GM13976 (cell line): ENCODE measurements at regions not wholly inside any gene's neighbourhood (a gene's known extent, or its start where the extent isn't known, plus 50 kb on each side); places are given as distances from the start of the nearest gene placed in this dataset.
A peak's percentile ranks its signal among the peaks of the same experiment; 100 is the strongest.
"Not testable (repeated sequence)": the region's sequence is repeated elsewhere in the genome, so short reads cannot be mapped to it uniquely, and the experiment has no call there.

ENCODE experiments used
- DNase-seq: peaks from one replicate; pipeline ENCODE4 v3.0.0; 2012; ENCODE audit warnings: low spot score
- in situ Hi-C: fragments of 300-500 bp; cut with MboI; formaldehyde crosslinking; loops from one replicate; pipeline ENCODE4 v1.12.0; 2022; ENCODE audit warnings: low sequenced_read_pairs, mixed read lengths, inconsistent platforms; ENCODE audit not compliant: unreplicated experiment
- TF ChIP-seq, protein P1 (sequence below): IDR thresholded peaks from 2 replicates; pipeline ENCODE4 v1.5.1; 2012; ENCODE audit warnings: borderline replicate concordance, mild to moderate bottlenecking; ENCODE audit not compliant: insufficient read depth; ENCODE audit errors: extremely low read depth, missing control alignments, control extremely low read depth

DNA sequence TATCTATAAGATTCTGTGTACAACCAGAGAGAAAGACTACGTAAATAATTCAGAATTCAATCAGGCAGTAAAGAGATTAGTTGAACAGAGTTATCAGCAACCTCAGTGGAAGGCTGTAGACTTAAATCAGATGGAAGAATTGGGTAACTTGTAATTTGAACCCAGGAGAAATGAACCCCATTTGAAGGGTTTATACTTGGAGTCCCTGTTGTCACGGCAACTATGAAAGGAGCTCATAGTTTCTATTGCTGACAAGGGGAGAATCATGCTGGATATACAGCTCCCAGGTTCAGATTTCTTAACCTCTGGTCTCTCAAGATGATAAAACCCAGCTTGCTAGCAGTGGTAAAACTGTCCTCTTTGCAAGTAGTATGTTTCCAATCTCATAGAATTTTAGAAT lies 54.4 kb upstream of the BMP4 start:
- in situ Hi-C loops: no loop called here
- DNase-seq: no peak

DNA sequence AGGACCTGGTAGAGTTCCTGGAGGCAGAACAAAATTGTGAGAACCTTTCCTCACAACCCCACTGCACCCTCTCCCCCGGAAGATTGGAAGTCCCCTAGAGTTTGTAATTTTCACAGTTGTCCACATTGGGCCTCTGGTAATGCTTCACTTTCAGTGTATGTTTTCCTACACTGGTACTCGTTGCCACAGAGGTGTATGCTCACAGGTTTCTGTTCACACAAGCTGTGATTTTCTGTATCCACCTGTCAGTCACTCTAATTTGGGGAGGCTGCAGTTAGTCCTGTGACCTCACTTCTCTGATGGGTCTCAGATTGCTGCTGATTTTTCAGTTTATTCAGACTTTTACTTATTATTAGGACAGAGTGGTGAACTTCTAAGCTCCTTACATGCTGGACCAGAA lies 66.4 kb upstream of the BMP4 start:
- DNase-seq: peak; percentile 22
- TF ChIP-seq, protein P1, sequence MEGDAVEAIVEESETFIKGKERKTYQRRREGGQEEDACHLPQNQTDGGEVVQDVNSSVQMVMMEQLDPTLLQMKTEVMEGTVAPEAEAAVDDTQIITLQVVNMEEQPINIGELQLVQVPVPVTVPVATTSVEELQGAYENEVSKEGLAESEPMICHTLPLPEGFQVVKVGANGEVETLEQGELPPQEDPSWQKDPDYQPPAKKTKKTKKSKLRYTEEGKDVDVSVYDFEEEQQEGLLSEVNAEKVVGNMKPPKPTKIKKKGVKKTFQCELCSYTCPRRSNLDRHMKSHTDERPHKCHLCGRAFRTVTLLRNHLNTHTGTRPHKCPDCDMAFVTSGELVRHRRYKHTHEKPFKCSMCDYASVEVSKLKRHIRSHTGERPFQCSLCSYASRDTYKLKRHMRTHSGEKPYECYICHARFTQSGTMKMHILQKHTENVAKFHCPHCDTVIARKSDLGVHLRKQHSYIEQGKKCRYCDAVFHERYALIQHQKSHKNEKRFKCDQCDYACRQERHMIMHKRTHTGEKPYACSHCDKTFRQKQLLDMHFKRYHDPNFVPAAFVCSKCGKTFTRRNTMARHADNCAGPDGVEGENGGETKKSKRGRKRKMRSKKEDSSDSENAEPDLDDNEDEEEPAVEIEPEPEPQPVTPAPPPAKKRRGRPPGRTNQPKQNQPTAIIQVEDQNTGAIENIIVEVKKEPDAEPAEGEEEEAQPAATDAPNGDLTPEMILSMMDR: no peak
- in situ Hi-C loops: no loop called here

More for the DNA sequence above, 54.4 kb upstream of the BMP4 start:
- TF ChIP-seq, protein P1: no peak

DNA sequence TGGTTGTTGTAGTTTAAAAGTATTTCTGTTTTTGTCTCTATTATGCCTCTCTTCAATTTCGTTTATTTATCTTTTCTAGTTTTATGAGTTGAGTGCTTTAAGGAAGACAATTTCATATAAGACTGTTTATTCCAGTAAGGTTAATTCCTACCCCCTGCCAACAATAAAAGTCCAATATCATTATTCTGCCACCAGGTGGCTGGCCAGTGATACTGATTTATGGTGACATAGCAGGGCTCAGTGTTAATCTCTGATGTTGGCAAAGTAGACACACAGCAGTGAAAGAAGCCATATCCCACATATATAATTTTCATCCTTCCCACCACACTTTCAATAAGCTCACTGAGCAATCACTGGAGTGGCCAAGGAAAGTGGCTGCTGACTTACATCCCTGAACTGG lies 69.0 kb upstream of the BMP4 start:
- in situ Hi-C loops: no loop called here
- TF ChIP-seq, protein P1: no peak
- DNase-seq: no peak

DNA sequence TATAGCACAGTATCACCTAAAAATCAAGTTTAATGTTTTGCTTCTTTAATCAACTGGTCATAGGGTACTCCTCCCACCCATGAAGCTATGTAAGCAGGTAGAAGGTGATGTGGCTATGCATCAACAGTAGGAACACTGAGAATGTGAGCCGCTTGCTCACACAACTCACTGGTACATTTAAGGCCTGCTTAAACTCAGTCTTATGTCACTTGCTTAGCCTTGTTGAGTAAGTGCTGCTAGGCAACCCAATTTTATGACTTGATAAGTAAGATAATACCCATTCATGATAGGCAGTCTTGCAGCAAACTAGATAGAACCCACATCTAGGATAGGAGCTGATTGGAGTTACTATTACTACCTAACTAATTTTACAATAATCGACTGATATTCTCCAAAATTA lies 70.0 kb upstream of the BMP4 start:
- in situ Hi-C loops: no loop called here
- no peak for DNase-seq
- TF ChIP-seq, protein P1: no peak

DNA sequence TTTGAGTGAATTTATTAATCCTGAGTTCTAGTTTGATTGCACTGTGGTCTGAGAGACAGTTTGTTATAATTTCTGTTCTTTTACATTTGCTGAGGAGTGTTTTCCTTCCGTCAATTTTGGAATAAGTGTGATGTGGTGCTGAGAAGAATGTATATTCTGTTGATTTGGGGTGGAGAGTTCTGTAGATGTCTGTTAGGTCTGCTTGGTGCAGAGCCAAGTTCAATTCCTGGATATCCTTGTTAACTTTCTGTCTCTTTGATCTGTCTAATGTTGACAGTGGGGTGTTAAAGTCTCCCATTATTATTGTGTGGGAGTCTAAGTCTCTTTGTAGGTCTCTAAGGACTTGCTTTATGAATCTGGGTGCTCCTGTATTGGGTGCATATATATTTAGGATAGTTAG lies 74.4 kb upstream of the BMP4 start:
- in situ Hi-C loops, DNase-seq: not testable (repeated sequence)

DNA sequence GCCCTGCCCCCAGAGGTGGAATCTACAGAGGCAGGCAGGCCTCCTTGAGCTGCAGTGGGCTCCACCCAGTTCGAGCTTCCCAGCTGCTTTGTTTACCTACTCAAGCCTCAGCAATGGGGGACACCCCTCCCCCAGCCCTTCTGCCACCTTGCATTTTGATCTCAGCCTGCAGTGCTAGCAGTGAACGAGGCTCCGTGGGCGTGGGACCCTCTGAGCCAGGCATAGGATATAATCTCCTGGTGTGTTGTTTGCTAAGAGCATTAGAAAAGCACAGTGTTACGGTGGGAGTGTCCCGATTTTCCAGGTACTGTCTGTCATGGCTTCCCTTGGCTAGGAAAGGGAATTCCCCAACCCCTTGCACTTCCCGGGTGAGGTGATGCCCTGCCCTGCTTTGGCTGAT lies 76.7 kb upstream of the BMP4 start:
- in situ Hi-C loops, DNase-seq: not testable (repeated sequence)

DNA sequence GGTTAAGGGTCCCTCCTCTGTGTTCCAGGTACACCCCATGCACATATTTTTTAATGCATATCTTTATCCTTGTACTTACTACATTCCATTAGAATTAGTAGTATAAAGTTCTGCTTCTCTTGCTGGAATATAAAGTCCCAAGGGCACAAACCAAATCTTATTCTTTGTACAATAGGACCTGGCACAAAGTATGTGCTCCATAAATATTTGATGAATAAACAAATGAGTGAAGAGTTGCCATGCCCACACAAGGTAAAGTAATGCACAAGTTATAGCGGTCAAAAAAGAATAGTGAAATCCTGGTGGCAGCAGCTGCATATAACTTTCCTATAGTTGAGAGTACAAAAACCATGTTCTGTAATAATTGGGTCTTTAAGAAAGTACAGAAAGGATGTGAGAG lies 82.1 kb upstream of the BMP4 start:
- in situ Hi-C loops: no loop called here
- TF ChIP-seq, protein P1: no peak
- DNase-seq: no peak

DNA sequence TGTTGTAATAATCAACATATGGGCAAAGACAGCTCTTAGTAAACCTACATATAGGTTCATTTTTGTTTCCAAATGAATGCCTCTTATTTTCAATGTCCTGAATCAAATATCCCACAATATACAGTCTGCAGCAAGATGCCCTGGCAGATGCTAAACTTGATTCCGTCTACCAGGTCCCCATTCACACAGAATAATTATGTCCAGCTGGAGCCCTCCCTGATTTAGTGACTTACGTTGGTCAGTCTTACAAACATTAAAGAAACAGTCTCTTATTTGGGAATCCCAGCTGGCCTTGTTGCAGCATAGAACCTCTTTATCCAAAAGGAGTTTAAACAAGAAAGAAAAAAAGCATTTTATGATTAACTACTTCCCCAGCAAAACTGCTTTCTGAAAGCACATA lies 82.7 kb upstream of the BMP4 start:
- in situ Hi-C loops: no loop called here
- TF ChIP-seq, protein P1: no peak
- DNase-seq: no peak
